ENCODE measurements at regions not wholly inside any gene's neighbourhood (a gene's known extent, or its start where the extent isn't known, plus 50 kb on each side); places are given as distances from the start of the nearest gene placed in this dataset.

DNA sequence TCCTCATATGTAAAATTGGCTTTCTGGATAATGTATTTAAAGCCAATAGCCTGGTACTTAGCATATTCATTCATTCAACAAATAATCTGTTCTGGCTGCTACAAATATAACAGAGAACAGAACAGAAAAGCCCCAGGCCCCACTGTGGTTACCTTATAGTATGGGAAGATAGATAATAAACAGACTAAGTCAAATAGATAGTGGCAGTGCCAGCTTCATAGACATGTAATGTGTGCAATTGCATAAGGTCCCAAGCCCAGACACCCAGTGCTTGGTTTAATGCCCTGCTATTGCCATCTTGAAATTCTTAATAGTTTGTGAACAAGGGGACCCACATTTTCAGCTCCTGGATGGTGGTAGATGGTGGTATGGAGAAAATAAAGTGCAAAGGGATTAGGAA, 320.2 kb upstream of the USP15 start:
- RAD21 ChIA-PET (ENCODE audit: low non-redundant PET in 1 of 2, low total read pairs in 2 of 2, uncharacterized antibody in 2 of 2, unreplicated experiment in 2 of 2), result no interaction called here
- Histone ChIP-seq H3K27me3 (ENCODE audit: insufficient read depth, low read length) (no peaks in the 10 kb centered on the region), H3K36me3 (ENCODE audit: control insufficient read depth in 1 of 2, insufficient read depth in 2 of 2, low read length in 2 of 2) (no peaks in the 10 kb centered on the region), H3K9ac (ENCODE audit: low read length) (no peak overlapping the region), H3K79me2 (ENCODE audit: insufficient read depth, low read length) (no peaks in the 10 kb centered on the region), H3K9me3 (ENCODE audit: control insufficient read depth in 1 of 2, insufficient read depth in 1 of 2, low read depth in 1 of 2, low read length in 2 of 2) (no peaks in the 10 kb centered on the region), H2AFZ (ENCODE audit: low read depth, low read length, poor library complexity, severe bottlenecking) (no peak overlapping the region), H4K20me1 (ENCODE audit: insufficient read depth) (no peaks in the 10 kb centered on the region), H3K4me2 (ENCODE audit: low read length) (no peak overlapping the region), H3K9me2 (ENCODE audit: insufficient read depth) (no peaks in the 10 kb centered on the region), H3K4me1 (ENCODE audit: control insufficient read depth in 1 of 2, insufficient read depth in 2 of 2, low read length in 2 of 2) (no peaks in the 10 kb centered on the region), H3K4me3 (replicated peaks in 1 of 2; ENCODE audit: low read depth in 1 of 2, low read length in 2 of 2) (no peak overlapping the region), H3K27ac (ENCODE audit: low read depth, low read length) (no peak overlapping the region)
- CTCF ChIA-PET, result no interaction called here
- intact Hi-C loops (cut with micrococcal nuclease), result loop anchor here (5.0 kb wide), 1 partner anchor 188 kb away; no protein-coding TSS in a partner anchor
- DNase-seq (ENCODE audit: low read depth, low spot score) (no peak), ATAC-seq (no peak)
- BruUV-seq (replicated peaks), result no TSS peak
- POLR2A ChIA-PET, result no interaction called here
- TF ChIP-seq EZH2 (IDR thresholded peaks at IDR 0.05) (no peak), RAD21 (IDR thresholded peaks at IDR 0.05; ENCODE audit: low read depth) (no peak), EZH2phosphoT487 (IDR thresholded peaks at IDR 0.05; ENCODE audit: borderline replicate concordance) (no peak), SRF (IDR thresholded peaks at IDR 0.05; ENCODE audit: low read depth) (no peak), EGR1 (IDR thresholded peaks at IDR 0.05; ENCODE audit: low read depth) (no peak), POLR2A (IDR thresholded peaks at IDR 0.05; ENCODE audit: borderline replicate concordance, extremely low read depth, insufficient read depth, insufficient read length) (no peak), ZNF274 (IDR thresholded peaks at IDR 0.05; ENCODE audit: low read depth, low read length) (no peak), SIN3A (IDR thresholded peaks at IDR 0.05; ENCODE audit: low read depth) (no peak)
- TF ChIP-seq, protein P1, sequence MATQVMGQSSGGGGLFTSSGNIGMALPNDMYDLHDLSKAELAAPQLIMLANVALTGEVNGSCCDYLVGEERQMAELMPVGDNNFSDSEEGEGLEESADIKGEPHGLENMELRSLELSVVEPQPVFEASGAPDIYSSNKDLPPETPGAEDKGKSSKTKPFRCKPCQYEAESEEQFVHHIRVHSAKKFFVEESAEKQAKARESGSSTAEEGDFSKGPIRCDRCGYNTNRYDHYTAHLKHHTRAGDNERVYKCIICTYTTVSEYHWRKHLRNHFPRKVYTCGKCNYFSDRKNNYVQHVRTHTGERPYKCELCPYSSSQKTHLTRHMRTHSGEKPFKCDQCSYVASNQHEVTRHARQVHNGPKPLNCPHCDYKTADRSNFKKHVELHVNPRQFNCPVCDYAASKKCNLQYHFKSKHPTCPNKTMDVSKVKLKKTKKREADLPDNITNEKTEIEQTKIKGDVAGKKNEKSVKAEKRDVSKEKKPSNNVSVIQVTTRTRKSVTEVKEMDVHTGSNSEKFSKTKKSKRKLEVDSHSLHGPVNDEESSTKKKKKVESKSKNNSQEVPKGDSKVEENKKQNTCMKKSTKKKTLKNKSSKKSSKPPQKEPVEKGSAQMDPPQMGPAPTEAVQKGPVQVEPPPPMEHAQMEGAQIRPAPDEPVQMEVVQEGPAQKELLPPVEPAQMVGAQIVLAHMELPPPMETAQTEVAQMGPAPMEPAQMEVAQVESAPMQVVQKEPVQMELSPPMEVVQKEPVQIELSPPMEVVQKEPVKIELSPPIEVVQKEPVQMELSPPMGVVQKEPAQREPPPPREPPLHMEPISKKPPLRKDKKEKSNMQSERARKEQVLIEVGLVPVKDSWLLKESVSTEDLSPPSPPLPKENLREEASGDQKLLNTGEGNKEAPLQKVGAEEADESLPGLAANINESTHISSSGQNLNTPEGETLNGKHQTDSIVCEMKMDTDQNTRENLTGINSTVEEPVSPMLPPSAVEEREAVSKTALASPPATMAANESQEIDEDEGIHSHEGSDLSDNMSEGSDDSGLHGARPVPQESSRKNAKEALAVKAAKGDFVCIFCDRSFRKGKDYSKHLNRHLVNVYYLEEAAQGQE (IDR thresholded peaks at IDR 0.05; ENCODE audit: low read depth), result no peak
- TF ChIP-seq, protein P2, sequence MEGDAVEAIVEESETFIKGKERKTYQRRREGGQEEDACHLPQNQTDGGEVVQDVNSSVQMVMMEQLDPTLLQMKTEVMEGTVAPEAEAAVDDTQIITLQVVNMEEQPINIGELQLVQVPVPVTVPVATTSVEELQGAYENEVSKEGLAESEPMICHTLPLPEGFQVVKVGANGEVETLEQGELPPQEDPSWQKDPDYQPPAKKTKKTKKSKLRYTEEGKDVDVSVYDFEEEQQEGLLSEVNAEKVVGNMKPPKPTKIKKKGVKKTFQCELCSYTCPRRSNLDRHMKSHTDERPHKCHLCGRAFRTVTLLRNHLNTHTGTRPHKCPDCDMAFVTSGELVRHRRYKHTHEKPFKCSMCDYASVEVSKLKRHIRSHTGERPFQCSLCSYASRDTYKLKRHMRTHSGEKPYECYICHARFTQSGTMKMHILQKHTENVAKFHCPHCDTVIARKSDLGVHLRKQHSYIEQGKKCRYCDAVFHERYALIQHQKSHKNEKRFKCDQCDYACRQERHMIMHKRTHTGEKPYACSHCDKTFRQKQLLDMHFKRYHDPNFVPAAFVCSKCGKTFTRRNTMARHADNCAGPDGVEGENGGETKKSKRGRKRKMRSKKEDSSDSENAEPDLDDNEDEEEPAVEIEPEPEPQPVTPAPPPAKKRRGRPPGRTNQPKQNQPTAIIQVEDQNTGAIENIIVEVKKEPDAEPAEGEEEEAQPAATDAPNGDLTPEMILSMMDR (IDR thresholded peaks at IDR 0.05 in 2 of 3, conservative IDR thresholded peaks at IDR 0.05 in 1 of 3; ENCODE audit: borderline replicate concordance in 1 of 3, insufficient read depth in 1 of 3, low read depth in 2 of 3, low read length in 2 of 3), result no peak
